ENCODE measurements at regions not wholly inside any gene's neighbourhood (a gene's known extent, or its start where the extent isn't known, plus 50 kb on each side); places are given as distances from the start of the nearest gene placed in this dataset.

DNA sequence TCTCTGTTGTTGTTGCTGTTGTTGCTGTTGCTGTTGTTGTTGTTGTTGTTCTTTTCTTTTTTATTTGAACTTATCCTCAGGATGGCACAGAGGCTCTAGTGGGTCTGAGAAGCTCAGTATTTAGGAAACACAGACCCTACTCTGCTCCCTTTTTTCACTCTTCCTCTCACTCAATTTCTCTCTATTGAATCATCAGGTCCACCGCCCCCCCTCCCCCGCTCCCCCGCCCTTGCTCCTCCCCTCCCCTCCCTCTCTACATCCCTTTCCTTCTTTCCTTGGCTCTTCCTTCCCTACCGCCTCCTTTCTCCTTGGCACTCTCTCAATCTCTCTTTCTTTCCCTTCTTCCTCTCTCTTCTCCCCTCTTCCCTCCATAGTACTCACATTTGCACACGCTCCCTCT, 218.5 kb upstream of the ZC3H12A start:
- Histone ChIP-seq H4K20me1 (ENCODE audit: insufficient read depth) (no peaks in the 10 kb centered on the region), H3K79me2 (ENCODE audit: insufficient read depth, low read length) (no peaks in the 10 kb centered on the region), H3K27ac (ENCODE audit: low read depth, low read length) (no peak overlapping the region), H3K36me3 (ENCODE audit: control insufficient read depth in 1 of 2, insufficient read depth in 2 of 2, low read length in 2 of 2) (no peaks in the 10 kb centered on the region), H3K9me2 (ENCODE audit: insufficient read depth) (no peaks in the 10 kb centered on the region), H3K4me3 (replicated peaks in 1 of 2; ENCODE audit: low read depth in 1 of 2, low read length in 2 of 2) (no peak overlapping the region), H3K9ac (ENCODE audit: low read length) (no peak overlapping the region), H2AFZ (ENCODE audit: low read depth, low read length, poor library complexity, severe bottlenecking) (no peak overlapping the region), H3K4me1 (ENCODE audit: control insufficient read depth in 1 of 2, insufficient read depth in 2 of 2, low read length in 2 of 2) (no peaks in the 10 kb centered on the region), H3K27me3 (ENCODE audit: insufficient read depth, low read length) (peaks cover 66% of the 10 kb centered on the region), H3K4me2 (ENCODE audit: low read length) (no peak overlapping the region), H3K9me3 (ENCODE audit: control insufficient read depth in 1 of 2, insufficient read depth in 1 of 2, low read depth in 1 of 2, low read length in 2 of 2) (no peaks in the 10 kb centered on the region)
- no TSS peak for BruUV-seq (replicated peaks)
- intact Hi-C loops (cut with micrococcal nuclease): no loop called here
- ChIA-PET CTCF (no interaction called here), RAD21 (ENCODE audit: low non-redundant PET in 1 of 2, low total read pairs in 2 of 2, uncharacterized antibody in 2 of 2, unreplicated experiment in 2 of 2) (no interaction called here), POLR2A (no interaction called here)
- TF ChIP-seq POLR2A (IDR thresholded peaks at IDR 0.05; ENCODE audit: borderline replicate concordance, extremely low read depth, insufficient read depth, insufficient read length): no peak
- TF ChIP-seq, protein P1, sequence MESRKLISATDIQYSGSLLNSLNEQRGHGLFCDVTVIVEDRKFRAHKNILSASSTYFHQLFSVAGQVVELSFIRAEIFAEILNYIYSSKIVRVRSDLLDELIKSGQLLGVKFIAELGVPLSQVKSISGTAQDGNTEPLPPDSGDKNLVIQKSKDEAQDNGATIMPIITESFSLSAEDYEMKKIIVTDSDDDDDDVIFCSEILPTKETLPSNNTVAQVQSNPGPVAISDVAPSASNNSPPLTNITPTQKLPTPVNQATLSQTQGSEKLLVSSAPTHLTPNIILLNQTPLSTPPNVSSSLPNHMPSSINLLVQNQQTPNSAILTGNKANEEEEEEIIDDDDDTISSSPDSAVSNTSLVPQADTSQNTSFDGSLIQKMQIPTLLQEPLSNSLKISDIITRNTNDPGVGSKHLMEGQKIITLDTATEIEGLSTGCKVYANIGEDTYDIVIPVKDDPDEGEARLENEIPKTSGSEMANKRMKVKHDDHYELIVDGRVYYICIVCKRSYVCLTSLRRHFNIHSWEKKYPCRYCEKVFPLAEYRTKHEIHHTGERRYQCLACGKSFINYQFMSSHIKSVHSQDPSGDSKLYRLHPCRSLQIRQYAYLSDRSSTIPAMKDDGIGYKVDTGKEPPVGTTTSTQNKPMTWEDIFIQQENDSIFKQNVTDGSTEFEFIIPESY (IDR thresholded peaks at IDR 0.05; ENCODE audit: extremely low read depth, insufficient replicate concordance, low read length): no peak
- no peak for TF ChIP-seq CEBPB (IDR thresholded peaks at IDR 0.05; ENCODE audit: low read depth)
- no peak for TF ChIP-seq ZNF274 (IDR thresholded peaks at IDR 0.05; ENCODE audit: low read depth, low read length)
- TF ChIP-seq CBX3 (IDR thresholded peaks at IDR 0.05; ENCODE audit: low read depth): no peak
- TF ChIP-seq SP1 (IDR thresholded peaks at IDR 0.05; ENCODE audit: low read depth): no peak
- no peak for TF ChIP-seq ELF1 (IDR thresholded peaks at IDR 0.05; ENCODE audit: borderline replicate concordance, low read depth)
- no peak for TF ChIP-seq EZH2phosphoT487 (IDR thresholded peaks at IDR 0.05; ENCODE audit: borderline replicate concordance)
- TF ChIP-seq YY1 (IDR thresholded peaks at IDR 0.05; ENCODE audit: extremely low read depth, insufficient replicate concordance, low read depth, low read length): no peak
- TF ChIP-seq, protein P2, sequence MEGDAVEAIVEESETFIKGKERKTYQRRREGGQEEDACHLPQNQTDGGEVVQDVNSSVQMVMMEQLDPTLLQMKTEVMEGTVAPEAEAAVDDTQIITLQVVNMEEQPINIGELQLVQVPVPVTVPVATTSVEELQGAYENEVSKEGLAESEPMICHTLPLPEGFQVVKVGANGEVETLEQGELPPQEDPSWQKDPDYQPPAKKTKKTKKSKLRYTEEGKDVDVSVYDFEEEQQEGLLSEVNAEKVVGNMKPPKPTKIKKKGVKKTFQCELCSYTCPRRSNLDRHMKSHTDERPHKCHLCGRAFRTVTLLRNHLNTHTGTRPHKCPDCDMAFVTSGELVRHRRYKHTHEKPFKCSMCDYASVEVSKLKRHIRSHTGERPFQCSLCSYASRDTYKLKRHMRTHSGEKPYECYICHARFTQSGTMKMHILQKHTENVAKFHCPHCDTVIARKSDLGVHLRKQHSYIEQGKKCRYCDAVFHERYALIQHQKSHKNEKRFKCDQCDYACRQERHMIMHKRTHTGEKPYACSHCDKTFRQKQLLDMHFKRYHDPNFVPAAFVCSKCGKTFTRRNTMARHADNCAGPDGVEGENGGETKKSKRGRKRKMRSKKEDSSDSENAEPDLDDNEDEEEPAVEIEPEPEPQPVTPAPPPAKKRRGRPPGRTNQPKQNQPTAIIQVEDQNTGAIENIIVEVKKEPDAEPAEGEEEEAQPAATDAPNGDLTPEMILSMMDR (IDR thresholded peaks at IDR 0.05 in 2 of 3, conservative IDR thresholded peaks at IDR 0.05 in 1 of 3; ENCODE audit: borderline replicate concordance in 1 of 3, insufficient read depth in 1 of 3, low read depth in 2 of 3, low read length in 2 of 3): no peak
- no peak for TF ChIP-seq SIN3A (IDR thresholded peaks at IDR 0.05; ENCODE audit: low read depth)
- TF ChIP-seq RAD21 (IDR thresholded peaks at IDR 0.05; ENCODE audit: low read depth): no peak
- no peak for TF ChIP-seq POLR2AphosphoS5 (IDR thresholded peaks at IDR 0.05; ENCODE audit: low read depth, low read length)
- no peak for TF ChIP-seq SRF (IDR thresholded peaks at IDR 0.05; ENCODE audit: low read depth)
- no peak for TF ChIP-seq EZH2 (IDR thresholded peaks at IDR 0.05)
- no peak for DNase-seq (ENCODE audit: low read depth, low spot score)
- no peak for ATAC-seq

All from HCT116 (cell line).